ENCODE measurements at regions not wholly inside any gene's neighbourhood (a gene's known extent, or its start where the extent isn't known, plus 50 kb on each side); places are given as distances from the start of the nearest gene placed in this dataset.

- no peak overlapping the region for H3K4me3 ChIP-seq (IDR thresholded peaks at IDR 0.05; ENCODE audit: insufficient read depth, low read depth, low read length)
- H3K27ac ChIP-seq = no peak overlapping the region
- H3K4me2 ChIP-seq = no peak overlapping the region
- H3K27me3 ChIP-seq (ENCODE audit: insufficient read depth, low read depth) = no peaks in the 10 kb centered on the region
- H3K79me2 ChIP-seq (ENCODE audit: insufficient read depth, low read depth) = no peaks in the 10 kb centered on the region
- no peak overlapping the region for H2AFZ ChIP-seq (ENCODE audit: low read depth)
- no peak overlapping the region for H3K9ac ChIP-seq
- H3K4me1 ChIP-seq (ENCODE audit: low read depth, poor library complexity, severe bottlenecking) = no peaks in the 10 kb centered on the region
- no peaks in the 10 kb centered on the region for H4K20me1 ChIP-seq (ENCODE audit: insufficient read depth)
- no peaks in the 10 kb centered on the region for H3K36me3 ChIP-seq (ENCODE audit: insufficient read depth)
- TF ChIP-seq, protein P1, sequence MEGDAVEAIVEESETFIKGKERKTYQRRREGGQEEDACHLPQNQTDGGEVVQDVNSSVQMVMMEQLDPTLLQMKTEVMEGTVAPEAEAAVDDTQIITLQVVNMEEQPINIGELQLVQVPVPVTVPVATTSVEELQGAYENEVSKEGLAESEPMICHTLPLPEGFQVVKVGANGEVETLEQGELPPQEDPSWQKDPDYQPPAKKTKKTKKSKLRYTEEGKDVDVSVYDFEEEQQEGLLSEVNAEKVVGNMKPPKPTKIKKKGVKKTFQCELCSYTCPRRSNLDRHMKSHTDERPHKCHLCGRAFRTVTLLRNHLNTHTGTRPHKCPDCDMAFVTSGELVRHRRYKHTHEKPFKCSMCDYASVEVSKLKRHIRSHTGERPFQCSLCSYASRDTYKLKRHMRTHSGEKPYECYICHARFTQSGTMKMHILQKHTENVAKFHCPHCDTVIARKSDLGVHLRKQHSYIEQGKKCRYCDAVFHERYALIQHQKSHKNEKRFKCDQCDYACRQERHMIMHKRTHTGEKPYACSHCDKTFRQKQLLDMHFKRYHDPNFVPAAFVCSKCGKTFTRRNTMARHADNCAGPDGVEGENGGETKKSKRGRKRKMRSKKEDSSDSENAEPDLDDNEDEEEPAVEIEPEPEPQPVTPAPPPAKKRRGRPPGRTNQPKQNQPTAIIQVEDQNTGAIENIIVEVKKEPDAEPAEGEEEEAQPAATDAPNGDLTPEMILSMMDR (conservative IDR thresholded peaks at IDR 0.05; ENCODE audit: low read depth, low read length) = no peak
These were observed 131.2 kb downstream of the PFDN4 start for GRCh38 chr20:54339093-54339492.

GRCh38 chr20:54340206-54340605 is 132.3 kb downstream of the PFDN4 start:
- H3K79me2 ChIP-seq (ENCODE audit: insufficient read depth, low read depth) = no peaks in the 10 kb centered on the region
- no peak overlapping the region for H2AFZ ChIP-seq (ENCODE audit: low read depth)
- no peak overlapping the region for H3K27ac ChIP-seq
- TF ChIP-seq, protein P1 (conservative IDR thresholded peaks at IDR 0.05; ENCODE audit: low read depth, low read length) = no peak
- no peaks in the 10 kb centered on the region for H4K20me1 ChIP-seq (ENCODE audit: insufficient read depth)
- no peaks in the 10 kb centered on the region for H3K36me3 ChIP-seq (ENCODE audit: insufficient read depth)
- no peak overlapping the region for H3K4me3 ChIP-seq (IDR thresholded peaks at IDR 0.05; ENCODE audit: insufficient read depth, low read depth, low read length)
- no peak overlapping the region for H3K9ac ChIP-seq
- H3K27me3 ChIP-seq (ENCODE audit: insufficient read depth, low read depth) = no peaks in the 10 kb centered on the region
- no peak overlapping the region for H3K4me2 ChIP-seq
- no peaks in the 10 kb centered on the region for H3K4me1 ChIP-seq (ENCODE audit: low read depth, poor library complexity, severe bottlenecking)

- no peak overlapping the region for H3K9ac ChIP-seq
- no peak overlapping the region for H3K27ac ChIP-seq
- no peaks in the 10 kb centered on the region for H3K27me3 ChIP-seq (ENCODE audit: insufficient read depth, low read depth)
- H3K4me3 ChIP-seq (IDR thresholded peaks at IDR 0.05; ENCODE audit: insufficient read depth, low read depth, low read length) = no peak overlapping the region
- H2AFZ ChIP-seq (ENCODE audit: low read depth) = no peak overlapping the region
- H3K79me2 ChIP-seq (ENCODE audit: insufficient read depth, low read depth) = no peaks in the 10 kb centered on the region
- no peaks in the 10 kb centered on the region for H3K36me3 ChIP-seq (ENCODE audit: insufficient read depth)
- H4K20me1 ChIP-seq (ENCODE audit: insufficient read depth) = no peaks in the 10 kb centered on the region
- TF ChIP-seq, protein P1 (conservative IDR thresholded peaks at IDR 0.05; ENCODE audit: low read depth, low read length) = no peak
- H3K4me2 ChIP-seq = no peak overlapping the region
- no peaks in the 10 kb centered on the region for H3K4me1 ChIP-seq (ENCODE audit: low read depth, poor library complexity, severe bottlenecking)
These were observed 132.8 kb downstream of the PFDN4 start for GRCh38 chr20:54340667-54341081.

- Histone ChIP-seq H4K20me1 (ENCODE audit: insufficient read depth) (no peaks in the 10 kb centered on the region), H2AFZ (ENCODE audit: low read depth) (no peak overlapping the region), H3K4me2 (no peak overlapping the region), H3K36me3 (ENCODE audit: insufficient read depth) (no peaks in the 10 kb centered on the region), H3K79me2 (ENCODE audit: insufficient read depth, low read depth) (no peaks in the 10 kb centered on the region), H3K4me3 (IDR thresholded peaks at IDR 0.05; ENCODE audit: insufficient read depth, low read depth, low read length) (no peak overlapping the region), H3K27me3 (ENCODE audit: insufficient read depth, low read depth) (no peaks in the 10 kb centered on the region), H3K4me1 (ENCODE audit: low read depth, poor library complexity, severe bottlenecking) (no peaks in the 10 kb centered on the region), H3K9ac (no peak overlapping the region), H3K27ac (no peak overlapping the region)
- TF ChIP-seq, protein P1 (conservative IDR thresholded peaks at IDR 0.05; ENCODE audit: low read depth, low read length) = no peak
These were observed 133.0 kb upstream of the DOK5 start for GRCh38 chr20:54342258-54342920.

Data from KMS-11 (cell line).